OCI-LY3 (cell line): ENCODE measurements at regions not wholly inside any gene's neighbourhood (a gene's known extent, or its start where the extent isn't known, plus 50 kb on each side); places are given as distances from the start of the nearest gene placed in this dataset.

Experiments used
- EZH2phosphoT487 ChIP-seq: fragments of 200-600 bp; shearing (Covaris generic); IDR thresholded peaks from 2 replicates; pipeline ENCODE4 v1.6.1; 2018; ENCODE audit warnings: antibody characterized with exemption, mixed run types, low read depth
- TF ChIP-seq, protein P1 (sequence below): fragments of 200-600, 300-600 bp; sonication (generic); IDR thresholded peaks from 2 replicates; pipeline ENCODE4 v1.5.1; 2014; ENCODE audit warnings: antibody characterized with exemption, low read length, low read depth

DNA sequence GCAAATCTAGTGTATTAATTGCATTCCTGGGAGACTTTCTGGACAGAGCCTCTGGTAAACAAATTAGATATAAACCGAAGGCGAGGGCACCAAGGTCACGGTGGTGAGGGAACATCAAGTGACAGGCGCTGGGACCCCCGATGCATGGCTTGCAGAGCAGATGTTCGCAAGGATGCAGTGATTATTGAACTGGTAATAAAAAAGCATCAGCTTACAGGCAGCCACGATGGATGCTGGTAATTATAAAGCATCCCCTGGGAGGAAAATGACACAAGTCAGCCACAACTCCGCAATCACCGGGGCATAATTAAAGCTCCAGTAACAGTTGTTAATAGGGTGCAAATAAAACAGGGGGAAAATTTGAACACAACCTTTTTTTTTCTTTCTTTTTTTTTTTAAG lies 231.1 kb upstream of the DPH6 start:
- TF ChIP-seq, protein P1, sequence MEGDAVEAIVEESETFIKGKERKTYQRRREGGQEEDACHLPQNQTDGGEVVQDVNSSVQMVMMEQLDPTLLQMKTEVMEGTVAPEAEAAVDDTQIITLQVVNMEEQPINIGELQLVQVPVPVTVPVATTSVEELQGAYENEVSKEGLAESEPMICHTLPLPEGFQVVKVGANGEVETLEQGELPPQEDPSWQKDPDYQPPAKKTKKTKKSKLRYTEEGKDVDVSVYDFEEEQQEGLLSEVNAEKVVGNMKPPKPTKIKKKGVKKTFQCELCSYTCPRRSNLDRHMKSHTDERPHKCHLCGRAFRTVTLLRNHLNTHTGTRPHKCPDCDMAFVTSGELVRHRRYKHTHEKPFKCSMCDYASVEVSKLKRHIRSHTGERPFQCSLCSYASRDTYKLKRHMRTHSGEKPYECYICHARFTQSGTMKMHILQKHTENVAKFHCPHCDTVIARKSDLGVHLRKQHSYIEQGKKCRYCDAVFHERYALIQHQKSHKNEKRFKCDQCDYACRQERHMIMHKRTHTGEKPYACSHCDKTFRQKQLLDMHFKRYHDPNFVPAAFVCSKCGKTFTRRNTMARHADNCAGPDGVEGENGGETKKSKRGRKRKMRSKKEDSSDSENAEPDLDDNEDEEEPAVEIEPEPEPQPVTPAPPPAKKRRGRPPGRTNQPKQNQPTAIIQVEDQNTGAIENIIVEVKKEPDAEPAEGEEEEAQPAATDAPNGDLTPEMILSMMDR: no peak
- no peak for TF ChIP-seq EZH2phosphoT487
